DOHH2 (cell line): ENCODE measurements at regions not wholly inside any gene's neighbourhood (a gene's known extent, or its start where the extent isn't known, plus 50 kb on each side); places are given as distances from the start of the nearest gene placed in this dataset.
A peak's percentile ranks its signal among the peaks of the same experiment; 100 is the strongest.

ENCODE experiments used
- H3F3A ChIP-seq: fragments of 200-600 bp; sonication (generic), shearing (Covaris generic); 2 replicates; pipeline ENCODE4 v1.6.0; 2016; ENCODE audit warnings: antibody characterized with exemption, mild to moderate bottlenecking; ENCODE audit not compliant: control insufficient read depth, insufficient read depth
- H3K27ac ChIP-seq: fragments of 200-600 bp; sonication (generic); 2 replicates; pipeline ENCODE4 v1.5.1; 2014; ENCODE audit warnings: low read depth, mild to moderate bottlenecking, low read length, moderate library complexity
- H3K27me3 ChIP-seq: fragments of 200-600 bp; sonication (generic); 2 replicates; pipeline ENCODE4 v1.6.1; 2014; ENCODE audit warnings: mild to moderate bottlenecking, low read length, mixed read lengths; ENCODE audit not compliant: control insufficient read depth
- H3K36me3 ChIP-seq: fragments of 200-600 bp; sonication (generic); 2 replicates; pipeline ENCODE4 v1.6.1; 2014; ENCODE audit warnings: mild to moderate bottlenecking, low read length, moderate library complexity, mixed read lengths; ENCODE audit not compliant: control insufficient read depth
- H3K4me1 ChIP-seq: fragments of 200-600 bp; sonication (generic); 2 replicates; pipeline ENCODE4 v1.6.1; 2014; ENCODE audit warnings: mild to moderate bottlenecking, low read length, mixed read lengths; ENCODE audit not compliant: control insufficient read depth
- H3K4me2 ChIP-seq: fragments of 200-600 bp; sonication (generic); 2 replicates; pipeline ENCODE4 v1.6.0; 2014; ENCODE audit warnings: mild to moderate bottlenecking, low read length, moderate library complexity
- H3K4me3 ChIP-seq: fragments of 200-600 bp; sonication (generic); 2 replicates; pipeline ENCODE4 v1.5.1; 2014; ENCODE audit warnings: mild to moderate bottlenecking, low read length, mixed read lengths
- H3K79me2 ChIP-seq: fragments of 200-600 bp; sonication (generic); 2 replicates; pipeline ENCODE4 v1.6.1; 2014; ENCODE audit warnings: mild to moderate bottlenecking, low read length, mixed read lengths; ENCODE audit not compliant: control insufficient read depth
- H3K9me2 ChIP-seq: fragments of 200-600 bp; sonication (generic); replicated peaks from 2 replicates; pipeline ENCODE4 v1.6.1; 2014; ENCODE audit warnings: mild to moderate bottlenecking, low read length, mixed read lengths; ENCODE audit not compliant: control insufficient read depth
- H3K9me3 ChIP-seq: fragments of 200-600 bp; sonication (generic); 2 replicates; pipeline ENCODE4 v1.6.1; 2014; ENCODE audit warnings: antibody characterized with exemption, low read length, mixed read lengths; ENCODE audit not compliant: control insufficient read depth, insufficient read depth
- H4K20me1 ChIP-seq: fragments of 200-600 bp; sonication (generic); 2 replicates; pipeline ENCODE4 v1.6.0; 2014; ENCODE audit warnings: low read depth, mild to moderate bottlenecking, antibody characterized with exemption, low read length, moderate library complexity; ENCODE audit not compliant: control insufficient read depth, insufficient read depth
- CTCF ChIP-seq: fragments of 200-600 bp; sonication (generic); IDR thresholded peaks from one replicate; pipeline ENCODE4 v1.5.1; 2014; ENCODE audit warnings: antibody characterized with exemption, mild to moderate bottlenecking, low read depth, low read length; ENCODE audit not compliant: poor library complexity, severe bottlenecking
- EZH2phosphoT487 ChIP-seq: fragments of 200-600 bp; sonication (generic); IDR thresholded peaks from 2 replicates; pipeline ENCODE4 v1.6.1; 2017; ENCODE audit warnings: borderline replicate concordance, mild to moderate bottlenecking, antibody characterized with exemption, low read length, moderate library complexity, mixed read lengths

GRCh38 chr11:103662880-103663279 is 373.6 kb upstream of the DDI1 start:
- Histone ChIP-seq H3K9me2 (no peaks in the 10 kb centered on the region), H3K79me2 (no peaks in the 10 kb centered on the region), H4K20me1 (no peaks in the 10 kb centered on the region), H3K4me3 (peak overlapping the region; percentile 26), H3K4me1 (peaks cover 12% of the 10 kb centered on the region), H3K27me3 (no peaks in the 10 kb centered on the region), H3K9me3 (no peaks in the 10 kb centered on the region), H3K4me2 (peak overlapping the region; percentile 41), H3K27ac (no peak overlapping the region), H3K36me3 (no peaks in the 10 kb centered on the region), H3F3A (no peaks in the 10 kb centered on the region)
- no peak for TF ChIP-seq EZH2phosphoT487
- no peak for TF ChIP-seq CTCF

GRCh38 chr11:103668859-103669258 is 367.6 kb upstream of the DDI1 start:
- Histone ChIP-seq H4K20me1 (no peaks in the 10 kb centered on the region), H3K36me3 (no peaks in the 10 kb centered on the region), H3K4me2 (no peak overlapping the region), H3K4me3 (no peak overlapping the region), H3K27ac (no peak overlapping the region), H3K9me3 (no peaks in the 10 kb centered on the region), H3K79me2 (no peaks in the 10 kb centered on the region), H3F3A (no peaks in the 10 kb centered on the region), H3K27me3 (no peaks in the 10 kb centered on the region), H3K9me2 (no peaks in the 10 kb centered on the region), H3K4me1 (no peaks in the 10 kb centered on the region)
- TF ChIP-seq EZH2phosphoT487 = no peak

- no peak overlapping the region for H3K4me2 ChIP-seq
- H3K79me2 ChIP-seq = no peaks in the 10 kb centered on the region
- no peaks in the 10 kb centered on the region for H3K9me2 ChIP-seq
- H3K9me3 ChIP-seq = no peaks in the 10 kb centered on the region
- no peaks in the 10 kb centered on the region for H3K4me1 ChIP-seq
- no peaks in the 10 kb centered on the region for H4K20me1 ChIP-seq
- H3K36me3 ChIP-seq = no peaks in the 10 kb centered on the region
- H3F3A ChIP-seq = no peaks in the 10 kb centered on the region
- H3K27me3 ChIP-seq = no peaks in the 10 kb centered on the region
- H3K27ac ChIP-seq = no peak overlapping the region
- no peak for TF ChIP-seq CTCF
- TF ChIP-seq EZH2phosphoT487 = no peak
- H3K4me3 ChIP-seq = no peak overlapping the region
Measured at GRCh38 chr11:103671143-103671651, 365.2 kb upstream of the DDI1 start.

GRCh38 chr11:103673773-103674172 is 362.7 kb upstream of the DDI1 start:
- H3K4me1 ChIP-seq = no peaks in the 10 kb centered on the region
- H3K4me3 ChIP-seq = no peak overlapping the region
- H3K27me3 ChIP-seq = no peaks in the 10 kb centered on the region
- no peaks in the 10 kb centered on the region for H3K79me2 ChIP-seq
- H3K36me3 ChIP-seq = no peaks in the 10 kb centered on the region
- no peak overlapping the region for H3K27ac ChIP-seq
- no peaks in the 10 kb centered on the region for H3K9me2 ChIP-seq
- H3K4me2 ChIP-seq = no peak overlapping the region
- H4K20me1 ChIP-seq = no peaks in the 10 kb centered on the region
- H3K9me3 ChIP-seq = no peaks in the 10 kb centered on the region
- no peaks in the 10 kb centered on the region for H3F3A ChIP-seq
- TF ChIP-seq EZH2phosphoT487 (no peak), CTCF (no peak)
